ENCODE measurements at regions not wholly inside any gene's neighbourhood (a gene's known extent, or its start where the extent isn't known, plus 50 kb on each side); places are given as distances from the start of the nearest gene placed in this dataset.

DNA sequence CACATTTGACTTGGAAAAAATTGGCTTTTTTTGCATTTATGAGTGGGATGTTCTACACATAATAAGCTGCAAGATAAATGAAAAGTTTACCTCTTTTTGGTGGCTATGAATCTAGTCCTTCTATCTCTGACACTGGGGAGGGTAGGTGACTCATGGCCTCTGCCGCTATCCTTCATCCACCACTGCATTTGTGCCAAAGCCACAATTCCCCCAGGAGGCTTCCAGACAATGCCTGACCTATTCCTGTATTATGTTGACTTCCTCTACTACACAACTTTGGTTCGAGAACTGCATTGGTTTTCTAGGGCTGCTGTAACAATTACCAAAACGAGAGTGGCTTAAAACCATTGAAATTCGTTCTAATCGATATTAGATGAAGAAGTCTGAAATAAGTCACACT, 245.6 kb downstream of the TRAM1L1 start:
- TF ChIP-seq, protein P1, sequence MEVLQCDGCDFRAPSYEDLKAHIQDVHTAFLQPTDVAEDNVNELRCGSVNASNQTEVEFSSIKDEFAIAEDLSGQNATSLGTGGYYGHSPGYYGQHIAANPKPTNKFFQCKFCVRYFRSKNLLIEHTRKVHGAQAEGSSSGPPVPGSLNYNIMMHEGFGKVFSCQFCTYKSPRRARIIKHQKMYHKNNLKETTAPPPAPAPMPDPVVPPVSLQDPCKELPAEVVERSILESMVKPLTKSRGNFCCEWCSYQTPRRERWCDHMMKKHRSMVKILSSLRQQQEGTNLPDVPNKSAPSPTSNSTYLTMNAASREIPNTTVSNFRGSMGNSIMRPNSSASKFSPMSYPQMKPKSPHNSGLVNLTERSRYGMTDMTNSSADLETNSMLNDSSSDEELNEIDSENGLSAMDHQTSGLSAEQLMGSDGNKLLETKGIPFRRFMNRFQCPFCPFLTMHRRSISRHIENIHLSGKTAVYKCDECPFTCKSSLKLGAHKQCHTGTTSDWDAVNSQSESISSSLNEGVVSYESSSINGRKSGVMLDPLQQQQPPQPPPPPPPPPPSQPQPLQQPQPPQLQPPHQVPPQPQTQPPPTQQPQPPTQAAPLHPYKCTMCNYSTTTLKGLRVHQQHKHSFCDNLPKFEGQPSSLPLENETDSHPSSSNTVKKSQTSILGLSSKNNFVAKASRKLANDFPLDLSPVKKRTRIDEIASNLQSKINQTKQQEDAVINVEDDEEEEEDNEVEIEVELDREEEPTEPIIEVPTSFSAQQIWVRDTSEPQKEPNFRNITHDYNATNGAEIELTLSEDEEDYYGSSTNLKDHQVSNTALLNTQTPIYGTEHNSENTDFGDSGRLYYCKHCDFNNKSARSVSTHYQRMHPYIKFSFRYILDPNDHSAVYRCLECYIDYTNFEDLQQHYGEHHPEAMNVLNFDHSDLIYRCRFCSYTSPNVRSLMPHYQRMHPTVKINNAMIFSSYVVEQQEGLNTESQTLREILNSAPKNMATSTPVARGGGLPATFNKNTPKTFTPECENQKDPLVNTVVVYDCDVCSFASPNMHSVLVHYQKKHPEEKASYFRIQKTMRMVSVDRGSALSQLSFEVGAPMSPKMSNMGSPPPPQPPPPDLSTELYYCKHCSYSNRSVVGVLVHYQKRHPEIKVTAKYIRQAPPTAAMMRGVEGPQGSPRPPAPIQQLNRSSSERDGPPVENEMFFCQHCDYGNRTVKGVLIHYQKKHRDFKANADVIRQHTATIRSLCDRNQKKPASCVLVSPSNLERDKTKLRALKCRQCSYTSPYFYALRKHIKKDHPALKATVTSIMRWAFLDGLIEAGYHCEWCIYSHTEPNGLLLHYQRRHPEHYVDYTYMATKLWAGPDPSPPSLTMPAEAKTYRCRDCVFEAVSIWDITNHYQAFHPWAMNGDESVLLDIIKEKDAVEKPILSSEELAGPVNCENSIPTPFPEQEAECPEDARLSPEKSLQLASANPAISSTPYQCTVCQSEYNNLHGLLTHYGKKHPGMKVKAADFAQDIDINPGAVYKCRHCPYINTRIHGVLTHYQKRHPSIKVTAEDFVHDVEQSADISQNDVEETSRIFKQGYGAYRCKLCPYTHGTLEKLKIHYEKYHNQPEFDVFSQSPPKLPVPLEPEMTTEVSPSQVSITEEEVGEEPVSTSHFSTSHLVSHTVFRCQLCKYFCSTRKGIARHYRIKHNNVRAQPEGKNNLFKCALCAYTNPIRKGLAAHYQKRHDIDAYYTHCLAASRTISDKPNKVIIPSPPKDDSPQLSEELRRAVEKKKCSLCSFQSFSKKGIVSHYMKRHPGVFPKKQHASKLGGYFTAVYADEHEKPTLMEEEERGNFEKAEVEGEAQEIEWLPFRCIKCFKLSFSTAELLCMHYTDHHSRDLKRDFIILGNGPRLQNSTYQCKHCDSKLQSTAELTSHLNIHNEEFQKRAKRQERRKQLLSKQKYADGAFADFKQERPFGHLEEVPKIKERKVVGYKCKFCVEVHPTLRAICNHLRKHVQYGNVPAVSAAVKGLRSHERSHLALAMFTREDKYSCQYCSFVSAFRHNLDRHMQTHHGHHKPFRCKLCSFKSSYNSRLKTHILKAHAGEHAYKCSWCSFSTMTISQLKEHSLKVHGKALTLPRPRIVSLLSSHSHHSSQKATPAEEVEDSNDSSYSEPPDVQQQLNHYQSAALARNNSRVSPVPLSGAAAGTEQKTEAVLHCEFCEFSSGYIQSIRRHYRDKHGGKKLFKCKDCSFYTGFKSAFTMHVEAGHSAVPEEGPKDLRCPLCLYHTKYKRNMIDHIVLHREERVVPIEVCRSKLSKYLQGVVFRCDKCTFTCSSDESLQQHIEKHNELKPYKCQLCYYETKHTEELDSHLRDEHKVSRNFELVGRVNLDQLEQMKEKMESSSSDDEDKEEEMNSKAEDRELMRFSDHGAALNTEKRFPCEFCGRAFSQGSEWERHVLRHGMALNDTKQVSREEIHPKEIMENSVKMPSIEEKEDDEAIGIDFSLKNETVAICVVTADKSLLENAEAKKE (CRISPR knock-in tag; IDR thresholded peaks at IDR 0.05), result no peak
- TF ChIP-seq, protein P2, sequence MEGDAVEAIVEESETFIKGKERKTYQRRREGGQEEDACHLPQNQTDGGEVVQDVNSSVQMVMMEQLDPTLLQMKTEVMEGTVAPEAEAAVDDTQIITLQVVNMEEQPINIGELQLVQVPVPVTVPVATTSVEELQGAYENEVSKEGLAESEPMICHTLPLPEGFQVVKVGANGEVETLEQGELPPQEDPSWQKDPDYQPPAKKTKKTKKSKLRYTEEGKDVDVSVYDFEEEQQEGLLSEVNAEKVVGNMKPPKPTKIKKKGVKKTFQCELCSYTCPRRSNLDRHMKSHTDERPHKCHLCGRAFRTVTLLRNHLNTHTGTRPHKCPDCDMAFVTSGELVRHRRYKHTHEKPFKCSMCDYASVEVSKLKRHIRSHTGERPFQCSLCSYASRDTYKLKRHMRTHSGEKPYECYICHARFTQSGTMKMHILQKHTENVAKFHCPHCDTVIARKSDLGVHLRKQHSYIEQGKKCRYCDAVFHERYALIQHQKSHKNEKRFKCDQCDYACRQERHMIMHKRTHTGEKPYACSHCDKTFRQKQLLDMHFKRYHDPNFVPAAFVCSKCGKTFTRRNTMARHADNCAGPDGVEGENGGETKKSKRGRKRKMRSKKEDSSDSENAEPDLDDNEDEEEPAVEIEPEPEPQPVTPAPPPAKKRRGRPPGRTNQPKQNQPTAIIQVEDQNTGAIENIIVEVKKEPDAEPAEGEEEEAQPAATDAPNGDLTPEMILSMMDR (conservative IDR thresholded peaks at IDR 0.05; ENCODE audit: low read depth in 2 of 2), result no peak
- TF ChIP-seq, protein P3, sequence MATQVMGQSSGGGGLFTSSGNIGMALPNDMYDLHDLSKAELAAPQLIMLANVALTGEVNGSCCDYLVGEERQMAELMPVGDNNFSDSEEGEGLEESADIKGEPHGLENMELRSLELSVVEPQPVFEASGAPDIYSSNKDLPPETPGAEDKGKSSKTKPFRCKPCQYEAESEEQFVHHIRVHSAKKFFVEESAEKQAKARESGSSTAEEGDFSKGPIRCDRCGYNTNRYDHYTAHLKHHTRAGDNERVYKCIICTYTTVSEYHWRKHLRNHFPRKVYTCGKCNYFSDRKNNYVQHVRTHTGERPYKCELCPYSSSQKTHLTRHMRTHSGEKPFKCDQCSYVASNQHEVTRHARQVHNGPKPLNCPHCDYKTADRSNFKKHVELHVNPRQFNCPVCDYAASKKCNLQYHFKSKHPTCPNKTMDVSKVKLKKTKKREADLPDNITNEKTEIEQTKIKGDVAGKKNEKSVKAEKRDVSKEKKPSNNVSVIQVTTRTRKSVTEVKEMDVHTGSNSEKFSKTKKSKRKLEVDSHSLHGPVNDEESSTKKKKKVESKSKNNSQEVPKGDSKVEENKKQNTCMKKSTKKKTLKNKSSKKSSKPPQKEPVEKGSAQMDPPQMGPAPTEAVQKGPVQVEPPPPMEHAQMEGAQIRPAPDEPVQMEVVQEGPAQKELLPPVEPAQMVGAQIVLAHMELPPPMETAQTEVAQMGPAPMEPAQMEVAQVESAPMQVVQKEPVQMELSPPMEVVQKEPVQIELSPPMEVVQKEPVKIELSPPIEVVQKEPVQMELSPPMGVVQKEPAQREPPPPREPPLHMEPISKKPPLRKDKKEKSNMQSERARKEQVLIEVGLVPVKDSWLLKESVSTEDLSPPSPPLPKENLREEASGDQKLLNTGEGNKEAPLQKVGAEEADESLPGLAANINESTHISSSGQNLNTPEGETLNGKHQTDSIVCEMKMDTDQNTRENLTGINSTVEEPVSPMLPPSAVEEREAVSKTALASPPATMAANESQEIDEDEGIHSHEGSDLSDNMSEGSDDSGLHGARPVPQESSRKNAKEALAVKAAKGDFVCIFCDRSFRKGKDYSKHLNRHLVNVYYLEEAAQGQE (IDR thresholded peaks at IDR 0.05; ENCODE audit: unreplicated experiment), result no peak
- no peak for TF ChIP-seq EZH2 (IDR thresholded peaks at IDR 0.05; ENCODE audit: low read depth, unreplicated experiment)
- no peak for TF ChIP-seq POLR2AphosphoS5 (IDR thresholded peaks at IDR 0.05; ENCODE audit: low read depth)
- no peak for TF ChIP-seq EZH2phosphoT487 (IDR thresholded peaks at IDR 0.05; ENCODE audit: unreplicated experiment)
- TF ChIP-seq CREB1 (CRISPR knock-in tag; IDR thresholded peaks at IDR 0.05; ENCODE audit: low read depth), result no peak
- TF ChIP-seq NANOG (IDR thresholded peaks at IDR 0.05; ENCODE audit: borderline replicate concordance), result no peak

Data from GM23338 (cell line).